GM19463 (cell line): ENCODE measurements at regions not wholly inside any gene's neighbourhood (a gene's known extent, or its start where the extent isn't known, plus 50 kb on each side); places are given as distances from the start of the nearest gene placed in this dataset.

Experiments
- ATAC-seq: cut with Tn5 transposase; IDR thresholded peaks from one replicate; pipeline ENCODE4 v1.9.1; 2021; ENCODE audit warnings: mild to moderate bottlenecking, moderate library complexity; ENCODE audit not compliant: unreplicated experiment

GRCh38 chr2:145138626-145139025, 618.7 kb upstream of the ZEB2 start:
- ATAC-seq = no peak

GRCh38 chr2:145137901-145138300, 618.0 kb upstream of the ZEB2 start:
- ATAC-seq = no peak

GRCh38 chr2:145137211-145137610, 617.3 kb upstream of the ZEB2 start:
- no peak for ATAC-seq

GRCh38 chr2:145136702-145137101, 616.8 kb upstream of the ZEB2 start:
- no peak for ATAC-seq

- no peak for ATAC-seq
Measured at GRCh38 chr2:145126146-145126545, 606.2 kb upstream of the ZEB2 start.

GRCh38 chr2:145124085-145124484, 604.2 kb upstream of the ZEB2 start:
- ATAC-seq = no peak

- no peak for ATAC-seq
Measured at GRCh38 chr2:145123606-145124005, 603.7 kb upstream of the ZEB2 start.

- peak; percentile 54 for ATAC-seq
Measured at GRCh38 chr2:145119225-145119624, 599.3 kb upstream of the ZEB2 start.

GRCh38 chr2:145116834-145117725, 597.2 kb upstream of the ZEB2 start:
- ATAC-seq = no peak

GRCh38 chr2:145116056-145116455, 596.1 kb upstream of the ZEB2 start:
- ATAC-seq = no peak

GRCh38 chr2:145114726-145115125, 594.8 kb upstream of the ZEB2 start:
- no peak for ATAC-seq

- ATAC-seq = no peak
Measured at GRCh38 chr2:145112467-145112866, 592.5 kb upstream of the ZEB2 start.

- no peak for ATAC-seq
Measured at GRCh38 chr2:145110668-145111356, 590.9 kb upstream of the ZEB2 start.

- ATAC-seq = no peak
Measured at GRCh38 chr2:145108959-145109710, 589.2 kb upstream of the ZEB2 start.

GRCh38 chr2:145108361-145108778, 588.5 kb upstream of the ZEB2 start:
- no peak for ATAC-seq

- ATAC-seq = no peak
Measured at GRCh38 chr2:145106293-145106692, 586.4 kb upstream of the ZEB2 start.

GRCh38 chr2:145102706-145103105, 582.8 kb upstream of the ZEB2 start:
- ATAC-seq = no peak

- no peak for ATAC-seq
Measured at GRCh38 chr2:145100301-145100700, 580.4 kb upstream of the ZEB2 start.

GRCh38 chr2:145096582-145096981, 576.7 kb upstream of the ZEB2 start:
- ATAC-seq = no peak

- no peak for ATAC-seq
Measured at GRCh38 chr2:145095641-145096435, 575.9 kb upstream of the ZEB2 start.

- no peak for ATAC-seq
Measured at GRCh38 chr2:145094370-145094769, 574.5 kb upstream of the ZEB2 start.
